Esophagus (tissue), 2 donors: ENCODE measurements at regions not wholly inside any gene's neighbourhood (a gene's known extent, or its start where the extent isn't known, plus 50 kb on each side); places are given as distances from the start of the nearest gene placed in this dataset.

Source experiments
- H3K27ac ChIP-seq, 2 donors: one replicate each; pipeline ENCODE4 v1.5.1; 2013; ENCODE audit warnings: low read depth in 2 of 2, mild to moderate bottlenecking in 2 of 2, inconsistent platforms in 1 of 2, low read length in 1 of 2, moderate library complexity in 1 of 2
- H3K27me3 ChIP-seq, 2 donors: one replicate each; pipeline ENCODE4 v1.6.1; 2013; ENCODE audit warnings: low read length in 2 of 2, control low read depth in 1 of 2, mild to moderate bottlenecking in 1 of 2; ENCODE audit not compliant: insufficient read depth in 2 of 2, control insufficient read depth in 1 of 2
- H3K36me3 ChIP-seq, 2 donors: one replicate each; pipeline ENCODE4 v1.6.1; 2013; ENCODE audit warnings: low read length in 1 of 2; ENCODE audit not compliant: control insufficient read depth in 2 of 2, insufficient read depth in 2 of 2
- H3K4me1 ChIP-seq, 2 donors: one replicate each; pipeline ENCODE4 v1.6.1; 2013; ENCODE audit warnings: low read length in 1 of 2; ENCODE audit not compliant: control insufficient read depth in 2 of 2, insufficient read depth in 2 of 2
- H3K4me3 ChIP-seq, 2 donors: one replicate each; pipeline ENCODE4 v1.5.1; 2013; ENCODE audit warnings: low read length in 2 of 2, mild to moderate bottlenecking in 2 of 2, low read depth in 1 of 2, moderate library complexity in 1 of 2
- H3K9me3 ChIP-seq, 2 donors: one replicate each; pipeline ENCODE4 v1.6.1; 2013; ENCODE audit warnings: mild to moderate bottlenecking in 2 of 2, low read depth in 1 of 2, low read length in 1 of 2, moderate library complexity in 1 of 2; ENCODE audit not compliant: control insufficient read depth in 2 of 2, insufficient read depth in 1 of 2
- WGBS, 2 donors: extraction: QIAGEN DNeasy Blood & Tissue Kit; methylation state at CpG; one replicate each; pipeline ENCODE4 v1.1.7; 2013; 5-methylcytosine and 5-hydroxymethylcytosine counted together
- donor health status: healthy with polysubstance abuse.
- donor health status: Bipolar disorder and iron deficiency.

GRCh38 chr11:103699216-103699615 lies 337.2 kb upstream of the DDI1 start:
- no peaks in the 10 kb centered on the region for H3K9me3 ChIP-seq
- WGBS, 2 donors = 71 to 80% methylated on average over 3 of the region's 3 CpGs
- no peaks in the 10 kb centered on the region for H3K27me3 ChIP-seq
- no peak overlapping the region for H3K4me3 ChIP-seq
- H3K36me3 ChIP-seq = no peaks in the 10 kb centered on the region
- no peak overlapping the region for H3K27ac ChIP-seq
- no peaks in the 10 kb centered on the region for H3K4me1 ChIP-seq

- H3K9me3 ChIP-seq = no peaks in the 10 kb centered on the region
- no peaks in the 10 kb centered on the region for H3K4me1 ChIP-seq
- H3K36me3 ChIP-seq = no peaks in the 10 kb centered on the region
- H3K27me3 ChIP-seq = no peaks in the 10 kb centered on the region
- H3K27ac ChIP-seq = no peak overlapping the region
- H3K4me3 ChIP-seq = no peak overlapping the region
- 70 to 79% methylated on average over 1 of the region's 1 CpG for WGBS, 2 donors
Measured at GRCh38 chr11:103699656-103700055, 336.8 kb upstream of the DDI1 start.

GRCh38 chr11:103700622-103701021 lies 335.8 kb upstream of the DDI1 start:
- H3K9me3 ChIP-seq = no peaks in the 10 kb centered on the region
- no peaks in the 10 kb centered on the region for H3K4me1 ChIP-seq
- H3K4me3 ChIP-seq = no peak overlapping the region
- no peak overlapping the region for H3K27ac ChIP-seq
- no peaks in the 10 kb centered on the region for H3K27me3 ChIP-seq
- 45 to 48% methylated on average over 1 of the region's 1 CpG for WGBS, 2 donors
- H3K36me3 ChIP-seq = no peaks in the 10 kb centered on the region

GRCh38 chr11:103703437-103703836 lies 333.0 kb upstream of the DDI1 start:
- Histone ChIP-seq H3K27me3 (no peaks in the 10 kb centered on the region), H3K4me3 (no peak overlapping the region), H3K27ac (no peak overlapping the region), H3K9me3 (no peaks in the 10 kb centered on the region), H3K36me3 (no peaks in the 10 kb centered on the region), H3K4me1 (no peaks in the 10 kb centered on the region)
- WGBS, 2 donors = 42 to 57% methylated on average over 2 of the region's 2 CpGs

- Histone ChIP-seq H3K9me3 (no peaks in the 10 kb centered on the region), H3K27ac (no peak overlapping the region), H3K4me1 (no peaks in the 10 kb centered on the region), H3K27me3 (no peaks in the 10 kb centered on the region), H3K36me3 (no peaks in the 10 kb centered on the region), H3K4me3 (no peak overlapping the region)
- 79 to 85% methylated on average over 6 of the region's 6 CpGs for WGBS, 2 donors
Measured at GRCh38 chr11:103703954-103704353, 332.5 kb upstream of the DDI1 start.

- H3K9me3 ChIP-seq = no peaks in the 10 kb centered on the region
- no peaks in the 10 kb centered on the region for H3K36me3 ChIP-seq
- no peaks in the 10 kb centered on the region for H3K27me3 ChIP-seq
- H3K4me1 ChIP-seq = no peaks in the 10 kb centered on the region
- no peak overlapping the region for H3K4me3 ChIP-seq
- 78 to 83% methylated on average over 2 of the region's 2 CpGs for WGBS, 2 donors
- no peak overlapping the region for H3K27ac ChIP-seq
Measured at GRCh38 chr11:103705642-103706041, 330.8 kb upstream of the DDI1 start.

- Histone ChIP-seq H3K4me1 (no peaks in the 10 kb centered on the region), H3K36me3 (no peaks in the 10 kb centered on the region), H3K27ac (no peak overlapping the region), H3K4me3 (no peak overlapping the region), H3K27me3 (no peaks in the 10 kb centered on the region), H3K9me3 (no peaks in the 10 kb centered on the region)
- WGBS, 2 donors = 42 to 43% methylated on average over 2 of the region's 2 CpGs
Measured at GRCh38 chr11:103709371-103709770, 327.1 kb upstream of the DDI1 start.

- Histone ChIP-seq H3K27me3 (no peaks in the 10 kb centered on the region), H3K36me3 (no peaks in the 10 kb centered on the region), H3K4me1 (no peaks in the 10 kb centered on the region), H3K27ac (no peak overlapping the region), H3K4me3 (no peak overlapping the region), H3K9me3 (no peaks in the 10 kb centered on the region)
Measured at GRCh38 chr11:103714246-103714645, 322.2 kb upstream of the DDI1 start.

GRCh38 chr11:103716363-103716762 lies 320.1 kb upstream of the DDI1 start:
- H3K4me3 ChIP-seq = no peak overlapping the region
- WGBS, 2 donors = 76 to 82% methylated on average over 3 of the region's 3 CpGs

GRCh38 chr11:103727262-103727661 lies 309.2 kb upstream of the DDI1 start:
- Histone ChIP-seq H3K4me1 (no peaks in the 10 kb centered on the region), H3K27me3 (no peaks in the 10 kb centered on the region), H3K36me3 (no peaks in the 10 kb centered on the region), H3K9me3 (peaks cover 2 to 5% of the 10 kb centered on the region in 2 donors), H3K4me3 (no peak overlapping the region), H3K27ac (no peak overlapping the region)
- 76 to 78% methylated on average over 4 of the region's 4 CpGs for WGBS, 2 donors

More at GRCh38 chr11:103716363-103716762, 320.1 kb upstream of the DDI1 start:
- Histone ChIP-seq H3K4me1 (no peaks in the 10 kb centered on the region), H3K36me3 (no peaks in the 10 kb centered on the region), H3K27me3 (no peaks in the 10 kb centered on the region), H3K9me3 (no peaks in the 10 kb centered on the region), H3K27ac (no peak overlapping the region)
